ENCODE measurements at regions not wholly inside any gene's neighbourhood (a gene's known extent, or its start where the extent isn't known, plus 50 kb on each side); places are given as distances from the start of the nearest gene placed in this dataset.

DNA sequence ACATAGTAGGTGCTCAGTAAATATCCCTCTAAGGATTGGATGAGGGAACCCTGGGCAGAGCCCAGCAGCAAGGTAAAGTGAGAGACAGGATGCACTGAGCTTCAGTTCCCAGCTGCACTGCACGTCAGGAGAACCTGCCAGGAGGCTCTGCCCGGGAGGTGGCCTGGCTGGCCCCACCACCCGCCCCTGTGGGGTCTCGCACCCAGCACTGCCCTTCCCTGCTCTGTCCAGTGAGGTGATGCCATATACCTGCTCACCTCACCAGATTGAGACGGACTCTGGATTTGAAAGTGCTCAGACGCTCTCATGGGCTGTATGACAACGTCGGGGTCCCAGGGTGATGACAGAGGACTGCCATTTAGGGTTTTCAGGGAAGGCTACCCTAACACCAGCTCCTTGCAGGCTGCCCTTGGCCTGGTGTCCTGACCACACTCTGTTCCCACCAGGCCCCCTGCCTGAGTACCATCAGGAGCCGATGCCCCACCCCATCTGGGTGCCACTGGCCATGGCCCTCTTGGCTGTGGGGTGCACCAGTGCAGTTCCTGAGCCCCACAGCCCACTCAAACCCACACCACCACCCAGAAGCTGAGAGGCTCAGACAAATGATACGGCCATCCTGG is 61.7 kb upstream of the FGF3 start:
- no peak overlapping the region for H3K4me3 ChIP-seq
- DNase-seq = no peak
- H3K27ac ChIP-seq = no peak overlapping the region
- 0 out of 2 replicates have a peak, but pooled peaks cover 4% of the 10 kb centered on the region for H3K27me3 ChIP-seq
- no peaks in the 10 kb centered on the region for H3K9me3 ChIP-seq (replicated peaks)
- H3K4me1 ChIP-seq = no peaks in the 10 kb centered on the region
- no peaks in the 10 kb centered on the region for H3K36me3 ChIP-seq

DNA sequence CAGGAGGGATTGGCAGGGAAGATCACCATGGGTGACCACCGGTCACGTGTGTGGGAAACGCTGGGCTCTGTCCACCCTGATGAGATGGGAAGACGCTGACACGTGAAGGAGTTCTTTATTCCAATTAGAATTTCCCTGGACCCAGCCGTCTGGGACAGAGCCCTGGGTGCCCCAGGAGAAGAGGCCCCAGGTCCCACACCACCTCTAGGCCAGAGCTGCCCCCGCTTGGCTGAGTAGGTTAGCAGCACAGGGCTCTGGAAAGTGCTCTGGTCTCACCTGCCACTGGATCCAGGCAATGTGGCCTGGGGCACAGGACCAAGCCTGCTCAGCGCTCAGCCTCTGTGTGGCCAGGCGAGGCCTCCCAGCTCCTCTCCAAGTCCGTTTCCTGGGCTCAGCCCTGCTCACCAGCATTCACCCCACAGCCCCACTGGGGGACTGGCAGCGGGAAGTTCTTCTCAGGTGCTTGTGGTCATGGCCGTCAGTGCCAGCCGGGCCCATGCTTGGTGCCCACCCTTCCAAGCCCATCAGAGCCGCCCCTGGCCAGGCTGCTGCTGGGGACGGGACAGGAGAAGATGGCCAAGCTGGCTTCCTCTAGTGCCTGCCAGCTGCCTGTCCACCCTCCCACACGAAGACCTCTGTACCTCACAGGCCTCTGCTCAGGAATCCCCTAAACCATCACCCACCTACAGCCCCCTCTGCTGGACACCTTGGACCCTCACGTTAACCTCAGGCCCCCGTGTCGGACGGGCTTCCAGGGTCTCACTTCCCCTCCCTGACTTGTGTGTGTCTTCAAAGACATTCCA is 62.5 kb upstream of the FGF3 start:
- no peaks in the 10 kb centered on the region for H3K4me1 ChIP-seq
- H3K9me3 ChIP-seq (replicated peaks) = no peaks in the 10 kb centered on the region
- H3K36me3 ChIP-seq = no peaks in the 10 kb centered on the region
- no peak for DNase-seq
- H3K4me3 ChIP-seq = no peak overlapping the region
- 0 out of 2 replicates have a peak, but pooled peaks cover 4% of the 10 kb centered on the region for H3K27me3 ChIP-seq
- H3K27ac ChIP-seq = no peak overlapping the region

GRCh38 chr11:69882270-69882608 is 63.0 kb upstream of the FGF3 start:
- Histone ChIP-seq H3K36me3 (no peaks in the 10 kb centered on the region), H3K4me1 (no peaks in the 10 kb centered on the region), H3K27ac (no peak overlapping the region), H3K4me3 (no peak overlapping the region), H3K27me3 (0 out of 2 replicates have a peak, but pooled peaks cover 4% of the 10 kb centered on the region), H3K9me3 (replicated peaks) (no peaks in the 10 kb centered on the region)
- no peak for DNase-seq

GRCh38 chr11:69883292-69884255 is 64.4 kb upstream of the FGF3 start:
- Histone ChIP-seq H3K4me3 (no peak overlapping the region), H3K36me3 (no peaks in the 10 kb centered on the region), H3K27ac (no peak overlapping the region), H3K27me3 (0 out of 2 replicates have a peak, but pooled peaks cover 4% of the 10 kb centered on the region), H3K9me3 (replicated peaks) (no peaks in the 10 kb centered on the region), H3K4me1 (no peaks in the 10 kb centered on the region)
- DNase-seq = no peak

- no peaks in the 10 kb centered on the region for H3K4me1 ChIP-seq
- H3K4me3 ChIP-seq = no peak overlapping the region
- H3K27ac ChIP-seq = no peak overlapping the region
- H3K27me3 ChIP-seq = 0 out of 2 replicates have a peak, but pooled peaks cover 4% of the 10 kb centered on the region
- no peaks in the 10 kb centered on the region for H3K36me3 ChIP-seq
- DNase-seq = no peak
- H3K9me3 ChIP-seq (replicated peaks) = no peaks in the 10 kb centered on the region
Observed at GRCh38 chr11:69884286-69884685, 65.1 kb upstream of the FGF3 start.

GRCh38 chr11:69884751-69885150 is 65.5 kb upstream of the FGF3 start:
- Histone ChIP-seq H3K4me3 (no peak overlapping the region), H3K27me3 (0 out of 2 replicates have a peak, but pooled peaks cover 4% of the 10 kb centered on the region), H3K4me1 (no peaks in the 10 kb centered on the region), H3K27ac (no peak overlapping the region), H3K36me3 (no peaks in the 10 kb centered on the region), H3K9me3 (replicated peaks) (no peaks in the 10 kb centered on the region)
- no peak for DNase-seq

DNA sequence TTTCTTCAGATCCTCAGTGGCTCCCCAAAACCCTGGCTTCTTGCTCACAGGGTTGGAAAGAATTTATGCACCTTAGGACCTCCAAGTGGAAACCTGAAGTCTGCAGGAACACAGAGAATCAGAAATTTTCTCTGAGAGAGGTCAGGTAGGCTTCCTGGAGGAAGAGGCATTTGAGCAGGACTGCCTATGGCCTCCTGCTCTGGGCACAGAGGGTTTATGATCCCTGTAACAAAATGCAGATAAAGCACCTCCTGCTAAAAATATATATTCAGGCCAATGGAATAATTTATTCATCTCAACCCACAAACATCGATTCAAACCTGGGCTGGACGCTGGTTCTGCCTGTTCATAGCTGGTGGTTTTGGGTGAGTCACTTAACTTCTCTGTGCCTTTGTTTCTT is 68.1 kb upstream of the FGF3 start:
- Histone ChIP-seq H3K27me3 (peaks cover 4% of the 10 kb centered on the region; the same call in 1 of the 2 replicates), H3K4me3 (no peak overlapping the region), H3K4me1 (no peaks in the 10 kb centered on the region), H3K9me3 (replicated peaks) (no peaks in the 10 kb centered on the region), H3K27ac (no peak overlapping the region), H3K36me3 (no peaks in the 10 kb centered on the region)
- DNase-seq = no peak

DNA sequence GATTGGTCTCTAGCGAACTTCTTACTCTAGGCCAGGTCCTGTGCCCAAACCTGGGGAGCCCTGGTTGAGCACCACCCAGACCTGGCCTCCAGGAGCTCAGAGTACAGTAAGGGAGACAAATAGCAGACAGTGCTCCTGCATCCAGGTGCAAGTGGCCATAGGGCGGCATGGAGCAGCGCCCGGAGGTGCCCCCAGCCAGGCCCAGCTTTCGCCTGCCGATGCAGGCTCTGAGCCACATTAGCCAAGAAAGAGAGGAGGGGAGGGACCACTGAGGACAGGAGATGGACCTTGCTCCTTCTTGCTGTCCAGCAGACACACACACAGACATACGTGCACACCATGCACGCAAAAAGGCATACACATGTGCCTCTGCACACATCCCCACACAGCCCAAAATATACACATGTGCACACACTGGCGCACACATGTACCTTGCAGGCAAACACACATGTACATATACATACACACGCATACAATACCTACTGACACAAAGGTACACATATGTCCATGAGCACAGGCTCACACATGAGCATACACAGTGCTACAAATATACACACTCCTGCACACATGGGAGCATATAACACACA is 68.7 kb upstream of the FGF3 start:
- DNase-seq = no peak
- no peaks in the 10 kb centered on the region for H3K36me3 ChIP-seq
- H3K27ac ChIP-seq = no peak overlapping the region
- no peak overlapping the region for H3K4me3 ChIP-seq
- H3K9me3 ChIP-seq (replicated peaks) = no peaks in the 10 kb centered on the region
- peaks cover 4% of the 10 kb centered on the region; the same call in 1 of the 2 replicates for H3K27me3 ChIP-seq
- H3K4me1 ChIP-seq = no peaks in the 10 kb centered on the region

DNA sequence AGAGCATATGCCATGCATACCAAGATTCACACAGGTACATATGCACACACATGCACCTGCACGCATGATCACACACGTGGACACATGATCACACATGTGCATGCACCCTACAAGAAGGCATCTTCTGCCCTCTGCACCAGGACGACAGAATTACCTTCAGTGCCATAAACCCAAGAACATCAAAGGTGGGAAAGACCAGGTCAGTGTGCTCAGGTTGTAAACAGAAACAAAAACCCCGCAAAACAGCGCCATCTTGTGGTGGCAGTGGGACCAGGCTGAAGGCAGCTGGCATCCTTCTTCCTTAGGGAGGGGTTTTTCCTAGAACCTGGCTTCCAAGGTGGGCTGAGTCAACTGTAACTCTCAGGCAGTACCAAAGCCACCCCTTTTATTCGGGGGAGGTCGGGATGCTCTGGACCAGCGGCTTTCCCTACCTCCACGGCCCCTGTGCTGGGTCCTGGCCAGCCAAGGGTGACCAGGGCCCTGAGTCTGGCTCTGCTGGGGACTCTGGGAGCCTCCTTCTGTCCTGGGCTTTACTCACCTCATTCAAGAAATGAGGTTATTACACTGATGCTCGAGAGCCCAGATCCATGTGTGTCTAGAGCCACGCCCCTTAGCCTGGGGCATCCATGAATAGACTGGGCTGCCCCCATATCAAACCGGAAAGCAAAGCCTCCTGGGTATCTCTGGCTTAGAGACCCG is 69.4 kb upstream of the FGF3 start:
- no peak overlapping the region for H3K27ac ChIP-seq
- no peaks in the 10 kb centered on the region for H3K9me3 ChIP-seq (replicated peaks)
- H3K36me3 ChIP-seq = no peaks in the 10 kb centered on the region
- no peak overlapping the region for H3K4me3 ChIP-seq
- H3K4me1 ChIP-seq = no peaks in the 10 kb centered on the region
- DNase-seq = peak; percentile 40 to 71
- no peaks in the 10 kb centered on the region; the same call in 1 of the 2 replicates for H3K27me3 ChIP-seq

- Histone ChIP-seq H3K27me3 (no peaks in the 10 kb centered on the region; the same call in 1 of the 2 replicates), H3K27ac (no peak overlapping the region), H3K4me3 (no peak overlapping the region), H3K4me1 (no peaks in the 10 kb centered on the region), H3K9me3 (replicated peaks) (no peaks in the 10 kb centered on the region), H3K36me3 (no peaks in the 10 kb centered on the region)
- no peak for DNase-seq
Observed at GRCh38 chr11:69889400-69890318, 70.4 kb upstream of the FGF3 start.

DNA sequence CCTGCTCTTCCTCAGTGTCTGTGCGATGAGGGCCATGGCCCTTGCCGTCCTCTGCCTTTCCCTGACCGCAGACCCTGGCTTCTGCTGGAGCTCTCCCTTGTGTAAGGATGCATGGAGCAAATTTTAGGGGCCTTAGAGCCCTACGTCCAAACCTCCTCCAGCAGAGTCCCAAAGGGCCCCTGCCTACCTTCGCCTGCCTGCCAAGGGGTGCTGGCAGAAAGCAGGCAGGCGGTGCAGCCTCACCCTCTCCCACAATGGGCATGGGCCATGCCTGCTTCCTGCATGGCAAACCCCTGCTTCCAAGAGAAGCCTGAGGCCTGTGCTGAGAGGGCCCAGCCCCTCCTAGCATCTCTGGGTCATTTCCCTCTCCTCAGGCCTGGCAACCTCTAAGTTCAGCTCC is 71.3 kb upstream of the FGF3 start:
- H3K27me3 ChIP-seq = no peaks in the 10 kb centered on the region; the same call in 1 of the 2 replicates
- no peaks in the 10 kb centered on the region for H3K36me3 ChIP-seq

DNA sequence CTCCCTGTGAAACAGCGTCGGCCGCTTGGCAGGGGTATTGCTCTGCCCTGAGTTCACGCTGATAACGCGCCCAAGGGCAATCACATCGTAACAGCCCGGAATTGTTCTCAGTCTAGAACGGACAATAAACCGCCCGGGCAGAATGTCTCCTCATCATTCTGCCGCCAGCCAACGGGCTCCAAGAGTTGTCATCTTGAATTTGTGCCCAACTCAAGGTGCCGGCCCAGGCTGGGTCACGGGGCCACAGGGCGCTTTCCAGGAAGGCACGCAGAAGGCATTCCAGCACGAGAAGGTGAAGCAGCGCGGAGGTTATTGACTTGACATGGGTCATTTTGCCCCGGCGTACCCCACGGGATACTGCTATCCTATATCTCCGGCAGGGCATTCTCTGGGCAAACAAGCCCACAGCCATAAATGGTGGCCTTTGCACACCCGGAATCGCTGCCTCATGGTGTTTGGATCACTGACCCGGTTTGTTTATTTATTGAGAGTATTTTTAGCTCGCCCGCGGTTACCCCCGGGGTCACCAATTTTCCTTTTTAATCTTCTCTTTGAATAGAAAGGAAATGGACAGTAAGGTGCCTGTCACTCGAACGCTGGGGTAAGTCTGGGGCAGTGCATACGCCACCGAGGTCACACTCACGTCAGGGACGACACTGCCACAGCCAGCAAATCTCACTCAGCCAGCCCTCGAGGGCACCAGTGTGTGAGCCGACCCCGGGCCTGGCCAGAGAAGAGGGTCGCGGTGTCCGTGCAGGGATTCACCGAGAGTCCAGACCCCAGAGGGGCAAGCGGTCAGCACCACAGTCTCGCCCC is 72.4 kb upstream of the FGF3 start:
- Histone ChIP-seq H3K36me3 (no peaks in the 10 kb centered on the region), H3K27ac (no peak overlapping the region), H3K9me3 (replicated peaks) (no peaks in the 10 kb centered on the region), H3K4me1 (no peaks in the 10 kb centered on the region), H3K27me3 (no peaks in the 10 kb centered on the region; the same call in 1 of the 2 replicates), H3K4me3 (no peak overlapping the region)
- no peak for DNase-seq

More for the DNA sequence above, 71.3 kb upstream of the FGF3 start:
- Histone ChIP-seq H3K27ac (no peak overlapping the region), H3K9me3 (replicated peaks) (no peaks in the 10 kb centered on the region), H3K4me1 (no peaks in the 10 kb centered on the region), H3K4me3 (no peak overlapping the region)
- DNase-seq = no peak

Data from SJCRH30 (cell line).